Heart left ventricle (tissue), 16 donors: ENCODE measurements at regions not wholly inside any gene's neighbourhood (a gene's known extent, or its start where the extent isn't known, plus 50 kb on each side); places are given as distances from the start of the nearest gene placed in this dataset.

Experiments
- ATAC-seq, 4 donors: fragments of 200-7000 bp; cut with Tn5 transposase; one replicate each; pipeline ENCODE4 v1.9.1; 2020 to 2022; ENCODE audit warnings: moderate library complexity in 4 of 4, mild to moderate bottlenecking in 3 of 4, moderate number of reproducible peaks in 1 of 4
- DNase-seq, 5 donors: peaks; one replicate each; pipeline ENCODE4 v3.0.0-alpha.2; 2020
- H3K27ac ChIP-seq, 12 donors: fragments of 200-600 bp; sonication (generic) in 4 of 12; one replicate each; pipeline versions ENCODE4 v1.5.0 to v1.8.0; 2016 to 2022; ENCODE audit warnings: mild to moderate bottlenecking in 2 of 12
- H3K27me3 ChIP-seq, 9 donors: fragments of 200-600 bp; sonication (generic) in 2 of 9; one replicate each; pipeline versions ENCODE4 v1.5.1 to v1.8.0; 2016 to 2022; ENCODE audit warnings: mild to moderate bottlenecking in 3 of 9
- H3K36me3 ChIP-seq, 9 donors: fragments of 200-600 bp; sonication (generic) in 2 of 9; one replicate each; pipeline versions ENCODE4 v1.5.0 to v1.8.0; 2018 to 2022; ENCODE audit warnings: mild to moderate bottlenecking in 2 of 9
- H3K4me1 ChIP-seq, 12 donors: fragments of 200-600 bp; sonication (generic) in 4 of 12; one replicate each; pipeline versions ENCODE4 v1.5.0 to v1.8.0; 2016 to 2022; ENCODE audit warnings: mild to moderate bottlenecking in 3 of 12
- H3K4me3 ChIP-seq, 12 donors: fragments of 200-600 bp; sonication (generic) in 4 of 12; one replicate each; pipeline versions ENCODE4 v1.5.0 to v1.8.0; 2017 to 2022; ENCODE audit warnings: mild to moderate bottlenecking in 9 of 12, moderate library complexity in 4 of 12
- H3K9me3 ChIP-seq, 12 donors: fragments of 200-600 bp; sonication (generic) in 4 of 12; one replicate each; pipeline versions ENCODE4 v1.5.0 to v1.8.0; 2016 to 2022; ENCODE audit warnings: mild to moderate bottlenecking in 1 of 12
- CTCF ChIP-seq, 12 donors: fragments of 200-600 bp; sonication (generic) in 4 of 12; IDR thresholded peaks; one replicate each; pipeline versions ENCODE4 v1.5.0 to v1.8.0; 2018 to 2022; ENCODE audit warnings: antibody characterized with exemption in 12 of 12, mild to moderate bottlenecking in 5 of 12
- POLR2A ChIP-seq, 2 donors: fragments of 450-650 bp; IDR thresholded peaks; one replicate each; pipeline ENCODE4 v1.6.1; 2017; ENCODE audit warnings: antibody characterized with exemption in 2 of 2, mild to moderate bottlenecking in 2 of 2, moderate library complexity in 2 of 2
- WGBS, 4 donors: extraction: QIAGEN DNeasy Blood & Tissue Kit in 2 of 4; methylation state at CpG; one replicate each; pipeline versions ENCODE4 v1.1.5 to v1.1.7; 2013 to 2018; 5-methylcytosine and 5-hydroxymethylcytosine counted together
- intact Hi-C, 10 donors: fragments of 100-400 bp; cut with DNase I; formaldehyde crosslinking; loops; one replicate each; pipeline versions ENCODE4 v1.11.1 to v1.14.2; 2022
- donor health status: ischemic (EF 13 %, LVEDD 7.1; RV severe dilation, severe dysfunction).
- donor health status: healthy with polysubstance abuse.
- donor health status: DM: no; HTN: yes; CAD: no.
- donor health status: DM: no; HTN: no; CAD: no.
- donor health status: ischemic (EF 25% LVEDD 6.9; RV normal size, moderate dysfunction).
- donor health status: ischemic (EF 25% LVEDD 5.7; RV mildly dilated, moderate dysfunction).
- donor health status: healthy.
- donor health status: DM: yes; HTN: yes; CAD: no.
- donor health status: ischemic (EF 35%, LVEDD 5.7; RV mildly dilated, moderate dysfunction).
- donor health status: nonischemic (EF 11% LVEDD 7.7; RV severe dilation, severe dysfunction).
- donor health status: DM: yes; HTN: yes; CAD: no.
- donor health status: PGD.
- donor health status: ischemic (EF 29% LVEDD 5.4; RV normal size, mild dysfunction).
- donor health status: nonischemic (EF 23%, LVEDD 6.1; RV moderate dilation, normal function).

DNA sequence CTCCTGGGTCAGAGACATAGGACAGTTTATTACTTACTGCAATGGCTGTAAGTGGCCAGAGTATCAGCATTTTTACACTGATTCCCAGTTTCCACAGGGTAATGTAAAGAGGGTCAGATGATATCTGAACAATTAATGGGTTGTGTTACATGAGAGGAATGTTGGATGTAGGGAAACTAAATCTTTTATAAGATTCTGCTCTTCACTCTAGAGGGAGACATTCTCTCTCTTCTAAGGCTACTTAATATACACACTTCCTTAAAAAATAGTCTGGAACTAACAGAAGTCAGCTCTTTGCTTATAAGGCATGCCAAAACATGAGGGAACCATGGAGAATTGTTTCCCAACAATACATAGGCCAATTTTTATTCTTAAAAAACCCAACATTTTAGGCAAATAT is 389.8 kb downstream of the ETNK1 start:
- no peaks in the 10 kb centered on the region for H3K36me3 ChIP-seq
- H3K9me3 ChIP-seq = peaks cover 0 to 5% (median 0%) of the 10 kb centered on the region in 12 donors
- no peaks in the 10 kb centered on the region for H3K27me3 ChIP-seq
- H3K4me3 ChIP-seq = no peak overlapping the region
- no peak for ATAC-seq
- no peak overlapping the region for H3K27ac ChIP-seq
- DNase-seq = no peak
- no peaks in the 10 kb centered on the region for H3K4me1 ChIP-seq
- intact Hi-C loops = no loop called here
- TF ChIP-seq POLR2A (IDR thresholded peaks at IDR 0.05) (no peak), CTCF (IDR thresholded peaks at IDR 0.05) (no peak)

GRCh38 chr12:23025372-23026016 is 400.5 kb downstream of the ETNK1 start:
- Histone ChIP-seq H3K4me1 (no peaks in the 10 kb centered on the region), H3K36me3 (no peaks in the 10 kb centered on the region), H3K4me3 (no peak overlapping the region), H3K27ac (no peak overlapping the region), H3K27me3 (no peaks in the 10 kb centered on the region), H3K9me3 (no peaks in the 10 kb centered on the region)
- 31 to 35% (median 32%) methylated on average over 1 of the region's 1 CpG for WGBS, 4 donors
- no peak for TF ChIP-seq CTCF (IDR thresholded peaks at IDR 0.05)
- TF ChIP-seq POLR2A (IDR thresholded peaks at IDR 0.05) = no peak
- intact Hi-C loops = no loop called here
- DNase-seq = no peak
- ATAC-seq = no peak

- no peak for ATAC-seq
- 58 to 67% (median 60%) methylated on average over 4 of the region's 4 CpGs for WGBS, 4 donors
- no peak for TF ChIP-seq POLR2A (IDR thresholded peaks at IDR 0.05)
- TF ChIP-seq CTCF (IDR thresholded peaks at IDR 0.05) = no peak
- no peaks in the 10 kb centered on the region for H3K36me3 ChIP-seq
- no peaks in the 10 kb centered on the region for H3K4me1 ChIP-seq
- no peak overlapping the region for H3K27ac ChIP-seq
- DNase-seq = no peak
- H3K27me3 ChIP-seq = no peaks in the 10 kb centered on the region
- intact Hi-C loops = no loop called here
- no peak overlapping the region for H3K4me3 ChIP-seq
- no peaks in the 10 kb centered on the region for H3K9me3 ChIP-seq
Observed at GRCh38 chr12:23028158-23028802, 403.3 kb downstream of the ETNK1 start.

- Histone ChIP-seq H3K4me3 (no peak overlapping the region), H3K9me3 (no peaks in the 10 kb centered on the region), H3K27me3 (no peaks in the 10 kb centered on the region), H3K4me1 (no peaks in the 10 kb centered on the region), H3K27ac (no peak overlapping the region), H3K36me3 (no peaks in the 10 kb centered on the region)
- intact Hi-C loops = no loop called here
- DNase-seq (no peak), ATAC-seq (no peak)
- no peak for TF ChIP-seq POLR2A (IDR thresholded peaks at IDR 0.05)
- no peak for TF ChIP-seq CTCF (IDR thresholded peaks at IDR 0.05)
- 70 to 80% (median 74%) methylated on average over 3 of the region's 3 CpGs for WGBS, 4 donors
Observed at GRCh38 chr12:23029185-23029584, 404.2 kb downstream of the ETNK1 start.
